ENCODE measurements at regions not wholly inside any gene's neighbourhood (a gene's known extent, or its start where the extent isn't known, plus 50 kb on each side); places are given as distances from the start of the nearest gene placed in this dataset.

DNA sequence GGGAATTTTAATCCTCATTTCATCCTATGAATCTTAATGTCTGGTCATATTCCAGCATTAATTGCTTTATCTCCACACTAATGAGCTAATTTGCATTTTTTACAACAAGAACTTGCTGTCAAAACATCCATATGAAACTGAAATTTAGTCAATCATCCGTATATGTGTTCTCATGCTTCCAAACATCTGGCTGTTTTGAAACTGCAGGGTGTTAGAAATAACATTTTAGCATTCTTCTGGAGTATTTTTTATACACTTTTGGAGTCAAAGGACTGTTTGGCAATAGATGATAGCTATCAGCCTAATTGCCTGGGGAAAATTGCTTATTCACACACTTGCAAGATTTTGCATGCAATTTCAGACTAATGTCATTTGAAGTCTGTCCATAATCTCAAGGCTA is 1639.3 kb downstream of the KCNT2 start:
- TF ChIP-seq CTCF (IDR thresholded peaks at IDR 0.05 in 4 of 5, conservative IDR thresholded peaks at IDR 0.05 in 1 of 5) (no peak), POLR2A (IDR thresholded peaks at IDR 0.05) (no peak)
